Cardiac muscle cell (in vitro differentiated cells and primary cell): ENCODE measurements at regions not wholly inside any gene's neighbourhood (a gene's known extent, or its start where the extent isn't known, plus 50 kb on each side); places are given as distances from the start of the nearest gene placed in this dataset.

Experiments
- DNase-seq, 2 donors: peaks; one replicate each; pipeline versions ENCODE4 v3.0.0 to v3.0.0-alpha.2; 2010 to 2017; ENCODE audit warnings: low read depth in 1 of 2, low spot score in 1 of 2
- H3K27ac ChIP-seq: fragments of 200-600 bp; sonication (generic); 2 replicates; pipeline ENCODE4 v1.5.1; 2016
- H3K27me3 ChIP-seq: fragments of 200-600 bp; sonication (generic); 2 replicates; pipeline ENCODE4 v1.6.0; 2016; ENCODE audit warnings: control low read depth
- H3K36me3 ChIP-seq: fragments of 200-600 bp; sonication (generic); 2 replicates; pipeline ENCODE4 v1.5.1; 2016; ENCODE audit warnings: control low read depth
- H3K4me1 ChIP-seq: fragments of 200-600 bp; sonication (generic); 2 replicates; pipeline ENCODE4 v1.8.1; 2017; ENCODE audit warnings: low read depth, mild to moderate bottlenecking, mixed run types
- H3K4me3 ChIP-seq: fragments of 200-600 bp; sonication (generic); 2 replicates; pipeline ENCODE4 v1.5.1; 2016; ENCODE audit warnings: mild to moderate bottlenecking
- H3K9me3 ChIP-seq: fragments of 200-600 bp; sonication (generic); 2 replicates; pipeline ENCODE4 v1.5.1; 2017; ENCODE audit warnings: low read depth, mild to moderate bottlenecking, control low read depth
- CTCF ChIP-seq: IDR thresholded peaks from 2 replicates; pipeline ENCODE4 v1.5.1; 2012; ENCODE audit warnings: low read depth, mild to moderate bottlenecking, low read length

GRCh38 chr3:128553560-128553959 is 60.6 kb upstream of the GATA2 start:
- H3K4me1 ChIP-seq: no peaks in the 10 kb centered on the region
- no peak overlapping the region for H3K4me3 ChIP-seq
- peaks cover 37% of the 10 kb centered on the region for H3K27me3 ChIP-seq
- DNase-seq: no peak
- H3K9me3 ChIP-seq: no peaks in the 10 kb centered on the region
- H3K27ac ChIP-seq: no peak overlapping the region
- TF ChIP-seq CTCF: no peak
- no peaks in the 10 kb centered on the region for H3K36me3 ChIP-seq

DNA sequence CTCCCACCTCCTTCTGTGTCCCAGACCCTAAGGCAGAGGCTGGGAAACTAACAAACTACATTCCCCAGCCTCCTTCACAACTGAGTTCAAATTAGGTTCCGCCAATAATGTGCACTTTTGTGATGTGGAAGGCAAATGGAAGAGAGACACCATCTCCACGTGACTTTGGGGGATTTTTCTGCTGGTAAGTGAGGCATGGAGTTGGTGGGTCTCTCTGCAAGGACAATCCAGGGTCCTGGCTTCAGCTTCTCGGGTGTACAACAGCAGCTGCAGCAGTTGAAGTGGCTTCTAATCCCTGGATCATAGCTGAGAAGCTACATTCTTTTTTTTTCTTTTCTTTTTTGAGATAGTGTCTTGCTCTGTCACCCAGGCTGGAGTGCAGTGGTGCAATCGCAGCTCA is 58.9 kb upstream of the GATA2 start:
- H3K36me3 ChIP-seq: no peaks in the 10 kb centered on the region
- TF ChIP-seq CTCF: no peak
- H3K4me3 ChIP-seq: no peak overlapping the region
- H3K9me3 ChIP-seq: no peaks in the 10 kb centered on the region
- DNase-seq: no peak
- H3K4me1 ChIP-seq: no peaks in the 10 kb centered on the region
- H3K27me3 ChIP-seq: peaks cover 33% of the 10 kb centered on the region
- H3K27ac ChIP-seq: no peak overlapping the region

DNA sequence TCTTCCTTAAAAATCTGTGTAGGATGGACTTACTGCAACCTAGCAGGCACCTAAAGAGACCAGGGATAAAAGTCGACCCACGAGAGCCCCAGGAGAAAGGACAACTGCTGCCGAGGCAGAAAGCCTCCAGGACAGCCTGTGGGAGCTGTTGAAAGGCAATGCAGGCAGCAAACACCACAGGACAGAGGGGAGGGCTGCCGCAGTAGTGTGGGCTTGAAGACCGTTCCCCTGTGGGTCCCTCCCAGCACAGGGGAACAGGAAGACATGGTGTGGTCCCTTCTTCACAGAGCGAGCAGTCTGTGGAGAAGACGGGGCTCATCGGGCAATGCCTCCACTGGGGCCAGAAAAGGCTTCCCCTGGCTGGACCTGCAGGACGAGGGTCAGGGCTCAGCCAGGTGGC is 58.5 kb upstream of the GATA2 start:
- Histone ChIP-seq H3K4me1 (no peaks in the 10 kb centered on the region), H3K9me3 (no peaks in the 10 kb centered on the region), H3K27me3 (peaks cover 30% of the 10 kb centered on the region), H3K36me3 (no peaks in the 10 kb centered on the region), H3K4me3 (no peak overlapping the region), H3K27ac (no peak overlapping the region)
- no peak for DNase-seq
- no peak for TF ChIP-seq CTCF

DNA sequence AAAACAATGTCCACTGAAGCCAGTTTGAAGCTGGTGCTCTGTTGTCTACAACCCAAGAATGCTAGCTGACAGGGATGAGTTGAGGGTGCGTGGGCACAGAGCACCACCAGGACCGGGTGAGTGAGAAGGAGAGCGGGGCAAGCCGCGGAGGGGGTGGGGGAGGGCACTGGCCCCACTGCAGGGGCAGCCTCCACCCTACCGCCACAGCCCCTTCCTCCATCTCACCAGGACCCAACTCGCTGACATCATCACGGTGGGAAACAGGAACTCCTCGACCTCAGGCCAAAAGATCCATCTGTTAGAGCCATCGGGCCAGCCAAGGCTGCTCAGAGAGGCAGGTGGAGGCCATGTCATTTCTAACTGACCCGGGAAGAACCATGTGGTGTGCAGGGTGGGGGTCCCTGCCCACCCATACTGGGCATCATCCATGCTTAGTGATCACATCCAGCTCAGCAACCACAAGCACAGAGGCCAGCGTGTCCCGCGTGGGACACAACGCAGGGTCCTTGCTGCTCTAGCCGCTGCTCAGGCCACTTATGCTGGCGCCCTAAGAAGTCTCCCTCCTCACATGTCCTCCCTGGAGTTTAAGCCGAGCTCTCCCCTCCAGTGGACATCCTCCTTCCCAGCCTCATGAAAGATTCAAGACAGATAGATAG is 57.6 kb upstream of the GATA2 start:
- H3K27me3 ChIP-seq: peaks cover 21% of the 10 kb centered on the region
- TF ChIP-seq CTCF: no peak
- no peak for DNase-seq
- H3K4me3 ChIP-seq: no peak overlapping the region
- H3K9me3 ChIP-seq: no peaks in the 10 kb centered on the region
- H3K27ac ChIP-seq: no peak overlapping the region
- H3K36me3 ChIP-seq: no peaks in the 10 kb centered on the region
- no peaks in the 10 kb centered on the region for H3K4me1 ChIP-seq

- no peaks in the 10 kb centered on the region for H3K9me3 ChIP-seq
- TF ChIP-seq CTCF: no peak
- no peaks in the 10 kb centered on the region for H3K4me1 ChIP-seq
Observed at GRCh38 chr3:128550113-128550440, 57.1 kb upstream of the GATA2 start.

More at GRCh38 chr3:128550113-128550440, 57.1 kb upstream of the GATA2 start:
- peaks cover 16% of the 10 kb centered on the region for H3K27me3 ChIP-seq
- DNase-seq: no peak
- H3K4me3 ChIP-seq: no peak overlapping the region
- H3K36me3 ChIP-seq: no peaks in the 10 kb centered on the region
- H3K27ac ChIP-seq: no peak overlapping the region
